Mesothelial cell of epicardium (in vitro differentiated cells): ENCODE measurements at regions not wholly inside any gene's neighbourhood (a gene's known extent, or its start where the extent isn't known, plus 50 kb on each side); places are given as distances from the start of the nearest gene placed in this dataset.

Experiments
- DNase-seq, 2 experiments: peaks; one replicate each; pipeline ENCODE4 v3.0.0; 2021; ENCODE audit warnings: low spot score in 2 of 2; ENCODE audit not compliant: unreplicated experiment in 2 of 2
- H3K27ac Mint-ChIP-seq: 2 replicates; pipeline ENCODE4 v1.8.0; 2021; ENCODE audit warnings: mixed read lengths
- H3K27me3 Mint-ChIP-seq: 2 replicates; pipeline ENCODE4 v1.8.0; 2021; ENCODE audit warnings: low read depth, mixed read lengths
- H3K36me3 Mint-ChIP-seq: 2 replicates; pipeline ENCODE4 v1.8.0; 2021; ENCODE audit warnings: mixed read lengths
- H3K4me1 Mint-ChIP-seq: 2 replicates; pipeline ENCODE4 v1.8.0; 2021; ENCODE audit warnings: mixed read lengths
- H3K4me3 Mint-ChIP-seq: 2 replicates; pipeline ENCODE4 v1.8.0; 2021; ENCODE audit warnings: mild to moderate bottlenecking, moderate library complexity, mixed read lengths
- H3K9me3 Mint-ChIP-seq: 2 replicates; pipeline ENCODE4 v1.8.0; 2021; ENCODE audit warnings: mixed read lengths
- CTCF ChIP-seq: fragments of 200-600 bp; sonication (generic); IDR thresholded peaks from one replicate; pipeline ENCODE4 v1.5.0; 2021; ENCODE audit warnings: antibody characterized with exemption; ENCODE audit not compliant: unreplicated experiment

- no peak for TF ChIP-seq CTCF
- Mint-ChIP-seq H3K9me3 (no peaks in the 10 kb centered on the region), H3K4me1 (peaks cover 10% of the 10 kb centered on the region), H3K4me3 (no peak overlapping the region), H3K36me3 (no peaks in the 10 kb centered on the region), H3K27ac (peak overlapping the region; percentile 39), H3K27me3 (no peaks in the 10 kb centered on the region)
- no peak for DNase-seq
Observed at GRCh38 chr2:33810046-33810835, 211.1 kb upstream of the FAM98A start.

GRCh38 chr2:33806041-33806440 lies 206.9 kb upstream of the FAM98A start:
- H3K4me3 Mint-ChIP-seq = no peak overlapping the region
- TF ChIP-seq CTCF = no peak
- DNase-seq = no peak
- H3K9me3 Mint-ChIP-seq = no peaks in the 10 kb centered on the region
- no peaks in the 10 kb centered on the region for H3K36me3 Mint-ChIP-seq
- no peak overlapping the region for H3K27ac Mint-ChIP-seq
- peaks cover 26% of the 10 kb centered on the region for H3K4me1 Mint-ChIP-seq
- H3K27me3 Mint-ChIP-seq = no peaks in the 10 kb centered on the region

GRCh38 chr2:33804155-33804554 lies 205.1 kb upstream of the FAM98A start:
- H3K36me3 Mint-ChIP-seq = no peaks in the 10 kb centered on the region
- H3K4me1 Mint-ChIP-seq = peaks cover 19% of the 10 kb centered on the region
- no peak overlapping the region for H3K4me3 Mint-ChIP-seq
- TF ChIP-seq CTCF = no peak
- no peaks in the 10 kb centered on the region for H3K27me3 Mint-ChIP-seq
- H3K27ac Mint-ChIP-seq = peak overlapping the region; percentile 62
- no peaks in the 10 kb centered on the region for H3K9me3 Mint-ChIP-seq
- no peak for DNase-seq

DNA sequence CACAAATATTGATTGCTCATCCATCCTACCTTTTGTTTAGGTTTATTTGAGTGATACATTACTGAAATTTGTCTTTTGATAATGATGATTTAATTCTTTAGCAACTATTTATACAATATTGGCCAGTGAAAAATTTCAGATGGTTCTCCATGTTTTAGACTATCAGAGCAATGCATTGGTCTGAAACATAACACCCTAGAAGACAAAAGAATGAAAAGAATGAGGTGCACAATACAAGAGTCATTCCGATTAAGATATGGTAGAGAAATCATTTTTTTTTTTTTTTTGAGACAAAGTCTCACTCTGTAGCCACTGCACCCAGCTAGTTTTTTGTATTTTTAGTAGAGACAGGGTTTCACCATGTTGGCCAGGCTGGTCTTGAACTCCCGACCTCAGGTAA lies 197.4 kb upstream of the FAM98A start:
- Mint-ChIP-seq H3K4me1 (no peaks in the 10 kb centered on the region), H3K36me3 (no peaks in the 10 kb centered on the region), H3K4me3 (no peak overlapping the region), H3K27ac (no peak overlapping the region), H3K9me3 (peaks cover 12% of the 10 kb centered on the region), H3K27me3 (no peaks in the 10 kb centered on the region)
- DNase-seq = no peak
- TF ChIP-seq CTCF = no peak

GRCh38 chr2:33791625-33792024 lies 192.5 kb upstream of the FAM98A start:
- H3K27ac Mint-ChIP-seq = no peak overlapping the region
- H3K4me3 Mint-ChIP-seq = no peak overlapping the region
- TF ChIP-seq CTCF = no peak
- no peak for DNase-seq
- peaks cover 3% of the 10 kb centered on the region for H3K9me3 Mint-ChIP-seq
- no peaks in the 10 kb centered on the region for H3K36me3 Mint-ChIP-seq
- H3K27me3 Mint-ChIP-seq = no peaks in the 10 kb centered on the region
- no peaks in the 10 kb centered on the region for H3K4me1 Mint-ChIP-seq

- Mint-ChIP-seq H3K4me1 (no peaks in the 10 kb centered on the region), H3K27ac (no peak overlapping the region)
- DNase-seq = no peak
Observed at GRCh38 chr2:33788044-33788443, 188.9 kb upstream of the FAM98A start.

More at GRCh38 chr2:33788044-33788443, 188.9 kb upstream of the FAM98A start:
- no peak overlapping the region for H3K4me3 Mint-ChIP-seq
- peaks cover 3% of the 10 kb centered on the region for H3K9me3 Mint-ChIP-seq
- TF ChIP-seq CTCF = no peak
- no peaks in the 10 kb centered on the region for H3K36me3 Mint-ChIP-seq
- H3K27me3 Mint-ChIP-seq = no peaks in the 10 kb centered on the region
